HAP-1 (cell line): ENCODE measurements at regions not wholly inside any gene's neighbourhood (a gene's known extent, or its start where the extent isn't known, plus 50 kb on each side); places are given as distances from the start of the nearest gene placed in this dataset.
"Not testable (repeated sequence)": the region's sequence is repeated elsewhere in the genome, so short reads cannot be mapped to it uniquely, and the experiment has no call there.

Experiments
- DNase-seq, 2 experiments: peaks; one replicate each; pipeline ENCODE4 v3.0.0-alpha.2; 2016 to 2020; ENCODE audit warnings: low spot score in 2 of 2
- H3K27me3 ChIP-seq: fragments of 250-450 bp; sonication (Bioruptor Pico); 2 replicates; pipeline ENCODE4 v1.5.1; 2020; ENCODE audit warnings: low read depth, mild to moderate bottlenecking, moderate library complexity
- H3K36me3 ChIP-seq: fragments of 250-450 bp; sonication (Bioruptor Pico); replicated peaks from 2 replicates; pipeline ENCODE4 v1.5.1; 2020; ENCODE audit warnings: mild to moderate bottlenecking
- H3K4me1 ChIP-seq: fragments of 250-450 bp; sonication (Bioruptor Pico); 2 replicates; pipeline ENCODE4 v1.5.1; 2020; ENCODE audit warnings: mild to moderate bottlenecking
- H3K4me3 ChIP-seq: fragments of 250-450 bp; sonication (Bioruptor Pico); 2 replicates; pipeline ENCODE4 v1.5.1; 2020; ENCODE audit warnings: mild to moderate bottlenecking, moderate library complexity
- H3K9me3 ChIP-seq: fragments of 250-450 bp; sonication (Bioruptor Pico); 2 replicates; pipeline ENCODE4 v1.5.1; 2020; ENCODE audit warnings: mild to moderate bottlenecking, moderate library complexity
- in situ Hi-C: fragments of 300-500 bp; cut with MboI; formaldehyde crosslinking; loops from 3 replicates; pipeline ENCODE4 v1.14.3; 2020; ENCODE audit warnings: low sequenced_read_pairs, inconsistent platforms, mixed read lengths

DNA sequence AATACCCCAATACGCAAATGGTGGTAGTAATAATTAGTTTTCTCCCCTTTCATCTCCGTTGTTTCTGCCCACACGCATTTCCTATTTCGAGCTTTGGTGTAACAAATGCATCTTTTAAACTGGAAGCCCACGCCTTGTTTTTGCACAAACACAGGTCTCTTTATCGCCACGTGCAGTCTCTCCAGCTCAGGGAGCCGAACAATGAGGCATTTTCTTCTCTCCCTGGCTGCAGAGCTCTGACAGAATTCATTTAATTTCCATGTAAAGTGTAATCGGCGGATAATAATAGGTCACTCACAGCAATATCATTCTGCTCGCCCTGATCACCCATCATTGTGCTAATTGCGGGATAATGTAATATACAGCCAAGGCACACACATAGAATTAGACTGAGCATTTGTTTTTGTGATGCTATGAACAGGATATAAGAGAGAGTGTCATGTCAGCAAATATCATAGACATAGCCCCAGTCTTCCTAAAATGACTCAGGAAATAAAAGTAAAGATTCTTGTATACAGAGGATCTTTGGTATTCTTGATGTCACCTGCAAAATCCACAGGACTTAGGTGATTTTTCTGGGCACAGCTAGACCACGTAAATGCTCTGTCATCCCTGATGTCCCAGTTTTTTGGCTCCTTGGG is 452.6 kb upstream of the CDH11 start:
- no peaks in the 10 kb centered on the region for H3K36me3 ChIP-seq
- H3K9me3 ChIP-seq, result no peaks in the 10 kb centered on the region
- DNase-seq, result no peak
- in situ Hi-C loops, result no loop called here
- no peak overlapping the region for H3K4me3 ChIP-seq
- H3K4me1 ChIP-seq, result no peaks in the 10 kb centered on the region
- no peaks in the 10 kb centered on the region for H3K27me3 ChIP-seq

DNA sequence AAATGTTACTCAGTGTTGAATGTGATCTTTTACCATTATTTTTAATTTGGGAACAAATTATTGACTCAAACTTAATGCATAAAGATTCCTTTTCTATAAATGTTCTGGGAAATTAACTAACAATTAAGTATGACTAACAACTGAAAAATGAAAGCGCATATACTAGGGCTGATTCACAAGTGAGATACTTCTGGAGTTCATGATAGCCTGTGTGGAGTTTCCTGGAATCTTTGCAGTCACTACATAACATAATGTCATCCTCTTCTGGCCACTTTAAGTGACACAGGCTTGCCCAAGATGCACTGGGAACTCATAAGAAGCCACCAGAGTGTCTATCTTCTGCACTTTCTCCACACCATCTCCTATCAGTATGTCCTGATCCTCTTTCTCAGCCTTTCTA is 450.3 kb upstream of the CDH11 start:
- Histone ChIP-seq H3K27me3 (no peaks in the 10 kb centered on the region), H3K4me1 (no peaks in the 10 kb centered on the region), H3K36me3 (no peaks in the 10 kb centered on the region), H3K4me3 (no peak overlapping the region), H3K9me3 (no peaks in the 10 kb centered on the region)
- in situ Hi-C loops, result no loop called here
- DNase-seq, result no peak

DNA sequence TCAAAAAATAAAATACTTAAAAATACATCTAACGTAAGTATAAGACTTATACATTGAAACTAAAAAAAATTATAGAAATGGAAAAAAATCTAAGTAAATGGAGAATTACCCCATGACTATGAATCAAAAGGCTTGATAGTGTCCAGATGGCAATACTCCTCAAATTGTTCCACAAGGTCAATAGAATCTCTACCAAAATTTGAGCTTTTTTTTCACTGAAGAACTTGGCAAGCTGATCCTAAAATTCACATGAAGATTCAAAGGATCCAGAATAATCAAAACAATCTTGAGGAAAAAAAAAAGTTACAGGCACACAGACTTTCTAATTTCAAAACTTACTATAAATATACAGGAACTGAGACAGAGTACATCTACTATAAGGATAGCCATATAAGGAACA is 448.4 kb upstream of the CDH11 start:
- Histone ChIP-seq H3K4me3 (no peak overlapping the region), H3K4me1 (no peaks in the 10 kb centered on the region), H3K9me3 (no peaks in the 10 kb centered on the region), H3K27me3 (no peaks in the 10 kb centered on the region), H3K36me3 (no peaks in the 10 kb centered on the region)
- in situ Hi-C loops, result no loop called here
- DNase-seq, result no peak

DNA sequence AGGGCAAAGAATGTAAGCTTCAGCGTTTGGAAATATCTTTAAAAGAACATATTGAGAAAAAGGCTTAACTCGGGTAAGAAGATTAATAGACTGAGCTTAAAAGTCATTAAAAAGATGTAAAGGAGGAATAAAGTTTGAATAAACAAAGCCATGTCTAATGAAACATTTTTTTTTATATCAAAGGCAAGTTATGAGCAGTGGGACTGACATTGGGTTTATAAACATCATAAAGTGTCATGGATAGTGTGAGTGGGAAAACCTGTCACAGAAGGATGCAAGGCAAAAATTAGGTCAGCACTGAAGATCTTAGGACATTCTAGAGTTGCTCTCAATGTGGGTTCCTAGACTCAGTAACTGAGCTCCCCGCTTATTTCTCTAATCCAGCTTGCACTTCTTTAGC is 438.0 kb upstream of the CDH11 start:
- Histone ChIP-seq H3K4me3 (no peak overlapping the region), H3K4me1 (no peaks in the 10 kb centered on the region), H3K9me3 (no peaks in the 10 kb centered on the region), H3K36me3 (no peaks in the 10 kb centered on the region), H3K27me3 (no peaks in the 10 kb centered on the region)
- no peak for DNase-seq
- in situ Hi-C loops, result no loop called here

DNA sequence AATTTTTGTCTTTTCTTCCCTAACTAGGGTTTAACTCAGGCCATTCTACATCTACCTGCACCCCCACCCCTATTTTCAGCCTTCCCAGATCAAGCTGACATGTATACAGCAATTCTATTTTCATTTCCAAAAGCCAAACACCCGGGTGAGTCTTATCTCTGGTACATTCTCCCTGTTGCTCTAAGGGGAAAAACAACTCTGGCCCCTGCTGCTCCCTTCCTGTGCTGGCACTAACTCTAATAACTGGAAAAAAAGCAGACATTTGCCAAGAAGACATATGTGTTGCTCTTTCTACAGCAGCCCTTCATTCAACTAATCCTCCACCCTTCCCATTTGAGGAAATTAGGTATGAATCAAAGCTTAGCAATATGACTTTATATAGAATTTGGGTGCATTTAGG is 427.8 kb upstream of the CDH11 start:
- H3K9me3 ChIP-seq, in situ Hi-C loops, H3K36me3 ChIP-seq, H3K4me3 ChIP-seq, DNase-seq, H3K4me1 ChIP-seq, H3K27me3 ChIP-seq: not testable (repeated sequence)

DNA sequence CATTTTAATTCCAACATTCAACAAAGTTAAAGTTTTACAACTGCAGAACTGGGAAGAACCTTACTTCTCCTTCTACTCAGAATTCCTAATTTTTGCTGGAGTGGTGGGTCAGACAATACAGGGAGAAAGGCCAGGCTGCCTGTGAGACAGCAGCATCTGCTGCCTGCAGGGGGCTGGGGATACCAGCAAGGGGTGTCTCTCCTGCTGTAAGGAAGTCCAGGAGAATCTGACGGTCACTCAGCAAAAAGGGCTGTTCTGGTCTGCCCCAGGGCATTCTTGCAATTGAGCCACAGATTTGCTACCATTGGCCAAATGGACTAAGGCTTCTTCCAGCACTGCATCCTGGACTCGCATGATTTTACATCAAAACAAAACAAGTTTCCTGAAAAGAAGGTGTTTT is 426.6 kb upstream of the CDH11 start:
- H3K27me3 ChIP-seq, result no peaks in the 10 kb centered on the region
- DNase-seq, result no peak
- in situ Hi-C loops, result no loop called here

DNA sequence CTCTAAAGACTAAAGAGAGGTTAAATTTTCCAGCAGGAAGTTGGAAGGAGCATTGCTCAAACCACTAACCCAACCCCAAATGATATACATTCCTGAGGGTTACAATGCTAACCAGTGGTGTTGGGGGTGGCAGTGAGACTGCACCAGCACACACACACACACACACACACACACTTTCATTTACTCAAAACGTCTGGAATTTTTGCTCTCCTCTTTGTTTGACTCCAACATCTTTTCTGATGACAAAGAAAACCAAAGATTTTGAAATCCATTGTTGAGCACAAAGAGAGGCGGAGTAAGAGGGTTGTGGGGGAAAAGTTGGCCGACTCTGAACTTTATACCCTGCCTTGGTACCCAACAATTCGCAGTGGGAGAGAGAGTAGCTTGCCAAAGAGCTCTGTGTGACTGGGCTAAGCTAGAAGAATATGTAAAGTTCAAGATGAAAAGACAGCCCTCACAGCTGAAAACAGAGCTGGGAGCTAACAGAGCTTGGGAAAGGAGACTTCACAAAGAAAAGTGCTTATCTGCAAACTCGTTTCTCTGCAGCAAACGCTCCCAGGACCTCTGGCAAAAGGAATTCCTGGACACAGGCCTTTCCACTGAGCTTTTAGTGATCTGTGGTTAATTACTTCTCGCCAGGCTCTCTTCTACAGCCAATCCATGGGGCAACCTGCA is 426.0 kb upstream of the CDH11 start:
- Histone ChIP-seq H3K9me3 (no peaks in the 10 kb centered on the region), H3K36me3 (no peaks in the 10 kb centered on the region), H3K4me3 (no peak overlapping the region), H3K27me3 (no peaks in the 10 kb centered on the region), H3K4me1 (no peaks in the 10 kb centered on the region)
- no peak for DNase-seq
- in situ Hi-C loops, result no loop called here

More for the DNA sequence above, 426.6 kb upstream of the CDH11 start:
- no peaks in the 10 kb centered on the region for H3K36me3 ChIP-seq
- no peaks in the 10 kb centered on the region for H3K4me1 ChIP-seq
- no peak overlapping the region for H3K4me3 ChIP-seq
- H3K9me3 ChIP-seq, result no peaks in the 10 kb centered on the region

DNA sequence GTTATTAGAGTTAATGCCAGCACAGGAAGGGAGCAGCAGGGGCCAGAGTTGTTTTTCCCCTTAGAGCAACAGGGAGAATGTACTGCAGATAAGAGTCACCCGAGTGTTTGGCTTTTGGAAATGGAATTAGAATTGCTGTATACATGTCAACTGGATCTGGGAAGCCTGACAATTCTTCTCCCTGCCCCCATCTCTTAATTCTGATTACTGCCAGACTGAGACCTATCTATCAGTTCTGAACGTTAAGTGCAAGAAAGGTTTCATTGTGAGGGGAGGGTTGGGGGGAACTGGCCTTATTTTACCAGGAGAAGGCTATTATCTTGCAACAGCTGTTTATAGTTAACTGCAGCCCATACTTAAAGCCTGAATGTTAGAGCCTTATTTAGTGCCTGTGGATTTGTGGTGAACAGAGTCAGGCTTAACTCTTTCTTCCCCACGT is 424.5 kb upstream of the CDH11 start:
- no peak overlapping the region for H3K4me3 ChIP-seq
- in situ Hi-C loops, result no loop called here
- H3K9me3 ChIP-seq, result no peaks in the 10 kb centered on the region
- no peaks in the 10 kb centered on the region for H3K27me3 ChIP-seq
- H3K36me3 ChIP-seq, result no peaks in the 10 kb centered on the region
- DNase-seq, result no peak
- no peaks in the 10 kb centered on the region for H3K4me1 ChIP-seq

DNA sequence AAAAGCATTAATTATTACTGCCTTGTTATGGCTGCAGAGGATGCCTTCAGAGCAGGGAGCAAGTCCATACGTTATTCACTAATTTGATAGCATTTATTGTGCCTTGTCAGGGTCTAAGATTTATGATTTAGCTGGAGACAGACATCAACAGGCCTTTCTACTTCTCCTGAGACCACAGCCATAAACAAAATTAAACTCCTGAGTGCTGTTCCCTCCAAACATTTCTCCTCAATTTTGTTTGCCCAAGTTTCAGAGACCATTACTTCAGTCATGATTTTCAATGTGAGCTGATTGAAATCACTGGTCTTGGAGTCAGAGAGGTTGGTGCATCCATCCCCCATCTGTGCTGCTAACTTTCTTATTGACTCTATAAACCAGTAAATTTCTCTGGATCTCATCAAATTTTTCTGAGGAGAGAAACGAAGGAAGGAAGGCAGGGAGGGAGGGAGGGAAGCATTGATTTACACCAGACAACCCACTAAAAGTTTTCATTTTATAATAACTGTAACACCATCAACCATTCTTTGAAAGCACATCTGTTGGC is 423.6 kb upstream of the CDH11 start:
- no peaks in the 10 kb centered on the region for H3K4me1 ChIP-seq
- in situ Hi-C loops, result no loop called here

DNA sequence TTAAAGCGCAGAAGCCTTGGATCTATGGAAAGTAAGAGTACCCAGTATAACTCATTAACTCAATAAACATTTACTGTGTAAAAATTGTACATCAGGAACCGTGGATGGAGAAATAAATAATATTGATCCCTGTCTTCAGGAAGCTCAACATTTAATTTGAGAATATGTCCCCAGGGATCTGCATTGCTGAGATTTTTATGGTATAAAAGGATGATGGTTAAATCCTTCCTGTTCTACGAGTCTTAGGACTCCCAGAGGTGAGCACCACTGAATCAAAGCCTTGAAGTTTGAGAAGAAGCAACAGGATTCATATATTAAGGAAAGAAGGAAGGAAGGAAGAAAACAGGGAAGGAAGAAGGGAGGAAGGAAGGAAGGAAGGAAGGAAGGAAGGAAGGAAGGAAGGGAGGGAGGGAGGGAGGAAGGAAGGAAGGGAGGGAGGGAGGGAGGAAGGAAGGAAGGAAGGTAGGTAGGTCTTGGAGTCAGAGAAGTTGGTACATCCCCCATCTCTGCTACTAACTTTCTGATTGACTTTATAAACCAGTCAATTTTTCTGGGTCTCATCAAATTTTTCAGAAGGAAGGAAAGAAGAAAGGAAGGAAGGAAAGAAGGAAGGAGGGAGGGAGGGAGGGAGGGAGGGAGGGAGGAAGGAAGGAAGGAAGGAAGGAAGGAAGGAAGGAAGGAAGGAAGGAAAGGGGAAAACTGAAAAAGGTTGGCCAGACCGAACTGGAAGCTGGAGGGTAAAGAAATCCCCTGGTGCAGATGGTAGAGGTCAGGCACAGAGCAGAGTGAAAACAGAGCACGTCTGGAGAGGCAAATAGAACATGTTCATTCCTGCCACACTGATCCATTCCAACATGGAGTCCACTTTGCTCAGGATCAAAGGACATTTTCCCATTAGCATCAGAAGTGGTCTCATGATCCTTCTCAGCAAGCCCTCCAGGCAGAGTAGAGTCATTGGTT is 422.2 kb upstream of the CDH11 start:
- H3K4me3 ChIP-seq, result no peak overlapping the region
- H3K36me3 ChIP-seq, result no peaks in the 10 kb centered on the region
- no peaks in the 10 kb centered on the region for H3K9me3 ChIP-seq
- H3K4me1 ChIP-seq, result no peaks in the 10 kb centered on the region
- in situ Hi-C loops, result no loop called here
- no peaks in the 10 kb centered on the region for H3K27me3 ChIP-seq
- DNase-seq, result no peak

More for the DNA sequence above, 423.6 kb upstream of the CDH11 start:
- Histone ChIP-seq H3K36me3 (no peaks in the 10 kb centered on the region), H3K9me3 (no peaks in the 10 kb centered on the region), H3K27me3 (no peaks in the 10 kb centered on the region), H3K4me3 (no peak overlapping the region)
- no peak for DNase-seq

DNA sequence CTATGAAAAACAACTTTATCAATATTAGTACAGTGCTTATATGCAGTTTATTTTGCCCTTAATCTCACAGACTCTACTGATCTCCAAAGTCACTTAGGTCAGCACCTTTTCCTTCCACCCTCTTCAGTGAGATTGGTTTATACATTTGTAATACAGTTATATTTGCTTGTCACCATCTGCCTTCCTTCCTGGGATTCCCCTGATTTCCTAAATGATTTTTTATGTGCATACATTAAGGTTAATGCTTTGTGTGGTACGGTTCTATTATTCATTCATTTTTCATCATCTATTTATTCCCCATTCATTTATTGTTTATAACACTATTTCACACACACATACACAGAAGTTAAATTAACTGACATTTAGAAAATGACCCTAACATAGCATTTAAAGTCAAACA is 419.8 kb upstream of the CDH11 start:
- no peak for DNase-seq
- in situ Hi-C loops, result no loop called here
- Histone ChIP-seq H3K36me3 (no peaks in the 10 kb centered on the region), H3K4me1 (no peaks in the 10 kb centered on the region), H3K4me3 (no peak overlapping the region), H3K27me3 (no peaks in the 10 kb centered on the region), H3K9me3 (no peaks in the 10 kb centered on the region)

DNA sequence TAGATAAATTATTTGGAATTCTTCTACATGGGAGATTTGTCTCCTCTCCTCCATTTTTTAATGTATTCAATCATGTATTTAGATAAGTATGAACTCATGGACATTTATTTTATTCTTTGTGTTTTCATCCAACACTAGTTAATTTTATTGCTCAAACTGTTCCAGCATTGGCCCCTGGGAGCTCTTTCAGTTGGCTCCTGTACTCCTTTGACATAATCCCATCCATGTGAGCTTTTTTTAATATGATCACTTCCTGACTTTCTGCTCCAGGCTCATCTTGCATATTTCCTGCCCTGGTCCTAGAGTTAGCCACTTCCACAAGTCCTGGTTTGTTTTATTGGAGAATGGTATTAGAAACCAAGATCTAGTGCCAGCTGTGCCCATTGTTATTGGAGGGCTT is 419.0 kb upstream of the CDH11 start:
- no peaks in the 10 kb centered on the region for H3K4me1 ChIP-seq
- no peaks in the 10 kb centered on the region for H3K9me3 ChIP-seq
- no peaks in the 10 kb centered on the region for H3K27me3 ChIP-seq
- no peak for DNase-seq
- in situ Hi-C loops, result no loop called here
- H3K36me3 ChIP-seq, result no peaks in the 10 kb centered on the region
- no peak overlapping the region for H3K4me3 ChIP-seq

DNA sequence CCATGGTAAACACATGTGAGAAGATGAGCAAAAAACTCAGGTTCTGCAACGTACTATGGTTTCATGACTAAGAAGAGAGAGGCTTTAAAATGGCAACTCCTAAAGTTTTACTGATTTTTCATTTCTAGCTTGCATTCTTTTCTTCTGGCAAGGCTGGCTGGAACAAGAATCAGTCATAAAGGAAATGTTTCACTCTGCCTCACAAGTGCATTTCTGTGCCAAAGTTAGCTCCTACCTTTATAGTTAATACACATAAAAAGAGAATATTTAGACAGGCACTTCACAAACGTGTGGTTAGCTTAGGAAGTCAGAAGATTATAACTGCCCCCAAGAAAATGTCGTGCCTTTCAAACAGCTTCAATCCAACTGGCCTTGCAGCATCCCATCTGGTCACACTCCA is 417.1 kb upstream of the CDH11 start:
- Histone ChIP-seq H3K4me1 (no peaks in the 10 kb centered on the region), H3K36me3 (no peaks in the 10 kb centered on the region), H3K4me3 (no peak overlapping the region), H3K27me3 (no peaks in the 10 kb centered on the region), H3K9me3 (no peaks in the 10 kb centered on the region)
- DNase-seq, result no peak
- in situ Hi-C loops, result no loop called here

DNA sequence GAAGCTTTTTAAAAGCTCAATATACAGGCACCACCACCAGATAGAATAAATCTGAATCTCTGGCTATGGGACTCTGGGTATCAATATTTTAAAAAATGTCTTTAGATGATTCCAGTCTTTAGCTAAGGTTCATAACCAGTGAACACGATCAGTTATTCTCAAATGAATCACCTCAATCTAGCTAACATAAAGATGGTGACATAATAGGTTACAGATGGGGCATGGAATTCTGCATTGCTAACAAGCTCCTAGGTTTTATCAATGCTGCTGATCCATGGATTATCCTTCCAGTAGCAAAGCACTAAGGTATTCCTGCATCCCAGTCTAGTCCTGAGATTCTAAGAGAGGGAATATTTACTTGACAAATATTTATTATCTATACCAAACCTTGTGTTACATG is 415.5 kb upstream of the CDH11 start:
- Histone ChIP-seq H3K4me3 (no peak overlapping the region), H3K36me3 (no peaks in the 10 kb centered on the region), H3K4me1 (no peaks in the 10 kb centered on the region), H3K27me3 (no peaks in the 10 kb centered on the region), H3K9me3 (no peaks in the 10 kb centered on the region)
- DNase-seq, result no peak
- in situ Hi-C loops, result no loop called here
